IMR-90 (cell line): ENCODE measurements at regions not wholly inside any gene's neighbourhood (a gene's known extent, or its start where the extent isn't known, plus 50 kb on each side); places are given as distances from the start of the nearest gene placed in this dataset.

ENCODE experiments used
- ATAC-seq: fragments of 200-7000 bp; cut with Tn5 transposase; 2 replicates; pipeline ENCODE4 v1.9.1; 2020; ENCODE audit warnings: low read depth, mild to moderate bottlenecking, moderate library complexity
- BruUV-seq: library from RNA; stranded (reverse); fragments of 400-500 nt; replicated peaks from 2 replicates; lab custom pipeline; 2021; lab: Mats Ljungman, UMichigan
- CTCF ChIA-PET: fragments of 300-600 bp; formaldehyde crosslinking; extraction: SDS; loops from one replicate; lab custom pipeline; 2021; ENCODE audit warnings: antibody characterized with exemption; lab: Yijun Ruan, JAX
- POLR2A ChIA-PET: fragments of 300-600 bp; sonication (Branson Sonifier 250); formaldehyde crosslinking; loops from one replicate; lab custom pipeline; 2022; ENCODE audit warnings: antibody characterized with exemption; ENCODE audit not compliant: unreplicated experiment; lab: Charles Lee
- DNase-seq: peaks from one replicate; pipeline ENCODE4 v3.0.0; 2013
- H2AFZ ChIP-seq: replicated peaks from 2 replicates; pipeline ENCODE3; 2013; ENCODE audit warnings: low read length, mild to moderate bottlenecking; ENCODE audit not compliant: poor library complexity
- H2AK5ac ChIP-seq: 2 replicates; pipeline ENCODE4 v1.6.1; 2013; ENCODE audit warnings: low read depth, low read length, inconsistent platforms
- H2AK9ac ChIP-seq: replicated peaks from 2 replicates; pipeline ENCODE3; 2013; ENCODE audit warnings: mild to moderate bottlenecking, low read depth, low read length, moderate library complexity; ENCODE audit not compliant: poor library complexity
- H2BK120ac ChIP-seq: 2 replicates; pipeline ENCODE4 v1.6.1; 2013; ENCODE audit warnings: low read depth, low read length, inconsistent platforms
- H2BK15ac ChIP-seq: 3 replicates; pipeline ENCODE4 v1.6.1; 2013; ENCODE audit warnings: low read depth, low read length, inconsistent platforms
- H2BK20ac ChIP-seq: 2 replicates; pipeline ENCODE4 v1.6.1; 2013; ENCODE audit warnings: low read depth, mild to moderate bottlenecking, inconsistent platforms, low read length, moderate library complexity
- H2BK5ac ChIP-seq: 2 replicates; pipeline ENCODE4 v1.6.1; 2013; ENCODE audit warnings: mild to moderate bottlenecking, low read depth, low read length, inconsistent platforms; ENCODE audit not compliant: poor library complexity, severe bottlenecking
- H3K14ac ChIP-seq: replicated peaks from 2 replicates; pipeline ENCODE4 v1.6.1; 2013; ENCODE audit warnings: low read depth, low read length, inconsistent platforms
- H3K18ac ChIP-seq: 2 replicates; pipeline ENCODE4 v1.6.1; 2013; ENCODE audit warnings: low read depth, low read length, control low read depth
- H3K23ac ChIP-seq: 2 replicates; pipeline ENCODE4 v1.6.1; 2013; ENCODE audit warnings: low read depth, low read length, inconsistent platforms
- H3K27ac ChIP-seq: 2 replicates; pipeline ENCODE4 v1.5.1; 2013; ENCODE audit warnings: mild to moderate bottlenecking, control low read depth, low read length; ENCODE audit not compliant: insufficient read depth
- H3K27me3 ChIP-seq: 2 replicates; pipeline ENCODE4 v1.6.1; 2013; ENCODE audit warnings: low read length; ENCODE audit not compliant: control insufficient read depth, insufficient read depth
- H3K36me3 ChIP-seq: 2 replicates; pipeline ENCODE4 v1.6.1; 2013; ENCODE audit warnings: low read length, mixed read lengths; ENCODE audit not compliant: control insufficient read depth, insufficient read depth
- H3K4ac ChIP-seq: 2 replicates; pipeline ENCODE4 v1.6.1; 2013; ENCODE audit warnings: low read depth, low read length, inconsistent platforms
- H3K4me1 ChIP-seq: 2 replicates; pipeline ENCODE4 v1.6.1; 2013; ENCODE audit warnings: low read length, mixed read lengths; ENCODE audit not compliant: control insufficient read depth, insufficient read depth
- H3K4me2 ChIP-seq: 2 replicates; pipeline ENCODE4 v1.6.1; 2013; ENCODE audit warnings: low read depth, mild to moderate bottlenecking, control low read depth, low read length, moderate library complexity
- H3K4me3 ChIP-seq: 2 replicates; pipeline ENCODE4 v1.5.1; 2013; ENCODE audit warnings: low read depth, mild to moderate bottlenecking, control low read depth, low read length, moderate library complexity; ENCODE audit not compliant: insufficient read depth
- H3K56ac ChIP-seq: 2 replicates; pipeline ENCODE4 v1.6.1; 2013; ENCODE audit warnings: low read length, inconsistent platforms; ENCODE audit not compliant: insufficient read depth; ENCODE audit errors: extremely low read depth
- H3K79me1 ChIP-seq, 2 experiments: 2 replicates each; pipeline ENCODE4 v1.6.1; 2013; ENCODE audit warnings: low read length in 2 of 2, inconsistent platforms in 1 of 2, low read depth in 1 of 2
- H3K9ac ChIP-seq: 2 replicates; pipeline ENCODE4 v1.6.1; 2013; ENCODE audit warnings: low read depth, low read length, control low read depth
- H3K9me1 ChIP-seq: 2 replicates; pipeline ENCODE4 v1.6.1; 2013; ENCODE audit warnings: low read length, inconsistent platforms; ENCODE audit not compliant: insufficient read depth
- H3K9me3 ChIP-seq: 2 replicates; pipeline ENCODE4 v1.6.1; 2013; ENCODE audit warnings: low read length; ENCODE audit not compliant: control insufficient read depth, insufficient read depth
- H4K20me1 ChIP-seq: 2 replicates; pipeline ENCODE4 v1.6.1; 2013; ENCODE audit warnings: low read length, inconsistent platforms; ENCODE audit not compliant: insufficient read depth
- H4K5ac ChIP-seq: 2 replicates; pipeline ENCODE4 v1.6.1; 2013; ENCODE audit warnings: mild to moderate bottlenecking, low read depth, low read length, control low read depth
- H4K8ac ChIP-seq, 2 experiments: 2 replicates each; pipeline ENCODE4 v1.6.1; 2013; ENCODE audit warnings: low read depth in 2 of 2, low read length in 2 of 2, control low read depth in 1 of 2, inconsistent platforms in 1 of 2
- H4K91ac ChIP-seq: 2 replicates; pipeline ENCODE4 v1.6.1; 2013; ENCODE audit warnings: low read depth, low read length, inconsistent platforms; ENCODE audit not compliant: insufficient read depth
- BHLHE40 ChIP-seq: fragments of 150-350 bp; IDR thresholded peaks from 2 replicates; pipeline ENCODE4 v1.6.1; 2016; ENCODE audit warnings: mild to moderate bottlenecking, low read depth, low read length
- CEBPB ChIP-seq: IDR thresholded peaks from 2 replicates; pipeline ENCODE4 v1.6.1; 2012; ENCODE audit warnings: low read depth, low read length, improper control_type of control experiment
- CHD1 ChIP-seq: IDR thresholded peaks from 2 replicates; pipeline ENCODE4 v1.6.1; 2012; ENCODE audit warnings: low read depth, low read length, improper control_type of control experiment
- POLR2A ChIP-seq: IDR thresholded peaks from 2 replicates; pipeline ENCODE4 v1.6.1; 2012; ENCODE audit warnings: mild to moderate bottlenecking, low read depth, low read length
- RCOR1 ChIP-seq: IDR thresholded peaks from 2 replicates; pipeline ENCODE4 v1.6.1; 2012; ENCODE audit warnings: mild to moderate bottlenecking, low read length, improper control_type of control experiment; ENCODE audit not compliant: insufficient replicate concordance
- RFX5 ChIP-seq: IDR thresholded peaks from 2 replicates; pipeline ENCODE4 v1.8.0; 2012; ENCODE audit warnings: low read depth, mild to moderate bottlenecking, low read length, moderate library complexity
- WGBS, 2 experiments: methylation state at CpG; one replicate each; pipeline versions ENCODE4 v1.1.5 to v1.1.7; 2013; ENCODE audit warnings: missing lambda C conversion rate in 2 of 2; ENCODE audit not compliant: insufficient read length in 1 of 2; ENCODE audit errors: extremely low coverage in 2 of 2; 5-methylcytosine and 5-hydroxymethylcytosine counted together
- dilution Hi-C: fragments of 300-500 bp; cut with HindIII; formaldehyde crosslinking; loops from one replicate; pipeline ENCODE4 v1.14.3; 2018; ENCODE audit warnings: low sequenced_read_pairs; ENCODE audit not compliant: unreplicated experiment
- in situ Hi-C: fragments of 300-500 bp; cut with MboI; formaldehyde crosslinking; loops from 3 replicates; pipeline ENCODE4 v1.14.3; 2019; ENCODE audit warnings: low sequenced_read_pairs, inconsistent platforms, mixed read lengths
- intact Hi-C: fragments of 100-400 bp; cut with micrococcal nuclease; formaldehyde crosslinking; loops from 2 replicates; pipeline ENCODE4 v1.10.0; 2022
- TF ChIP-seq, protein P1 (sequence below): conservative IDR thresholded peaks from 2 replicates; pipeline ENCODE4 v1.5.1; 2012; ENCODE audit warnings: mild to moderate bottlenecking, low read depth, low read length, improper control_type of control experiment
- TF ChIP-seq, protein P2 (sequence below): fragments of 150-350 bp; IDR thresholded peaks from 2 replicates; pipeline ENCODE4 v1.6.1; 2017; ENCODE audit warnings: mild to moderate bottlenecking, antibody characterized with exemption, low read length, low read depth

DNA sequence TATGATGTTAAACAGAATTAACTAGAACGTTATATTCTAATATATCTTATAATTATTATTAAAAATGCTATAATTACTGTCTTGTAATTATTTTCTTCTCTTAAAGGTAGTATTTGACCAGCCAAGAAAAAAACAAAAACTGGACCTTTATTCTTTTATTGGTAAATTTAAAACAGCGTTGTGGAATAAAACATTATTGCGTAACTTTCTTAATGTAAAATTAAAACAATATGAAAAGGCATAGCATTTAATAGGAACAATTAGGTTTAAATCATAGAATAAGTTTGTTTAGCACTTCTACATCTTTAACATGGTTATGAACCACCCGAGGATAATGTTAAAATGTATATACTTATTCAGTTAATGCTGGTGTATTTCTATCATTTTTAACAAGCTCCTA is 574.5 kb upstream of the CDH18 start:
- no peak for ATAC-seq

More for the DNA sequence above, 574.5 kb upstream of the CDH18 start:
- dilution Hi-C loops (no loop called here), intact Hi-C loops (no loop called here), in situ Hi-C loops (no loop called here)
- Histone ChIP-seq H3K4ac (no peak overlapping the region), H2AK9ac (no peak overlapping the region), H2AFZ (no peak overlapping the region), H3K23ac (no peak overlapping the region), H4K91ac (no peak overlapping the region), H3K9ac (no peak overlapping the region), H3K79me1 (no peaks in the 10 kb centered on the region), H3K14ac (no peak overlapping the region), H3K56ac (no peak overlapping the region), H3K4me1 (no peaks in the 10 kb centered on the region), H2BK5ac (no peak overlapping the region), H3K27me3 (no peaks in the 10 kb centered on the region), H3K18ac (no peak overlapping the region), H3K4me2 (no peak overlapping the region), H3K9me1 (no peaks in the 10 kb centered on the region), H3K36me3 (no peaks in the 10 kb centered on the region), H4K8ac (no peak overlapping the region), H4K5ac (no peak overlapping the region), H3K9me3 (no peaks in the 10 kb centered on the region; the same call in 1 of the 2 replicates), H2BK15ac (no peak overlapping the region), H2AK5ac (no peak overlapping the region), H2BK20ac (no peak overlapping the region), H3K27ac (no peak overlapping the region), H4K20me1 (no peaks in the 10 kb centered on the region), H2BK120ac (no peak overlapping the region), H3K4me3 (no peak overlapping the region)
- DNase-seq, result no peak
- ChIA-PET POLR2A (no interaction called here), CTCF (interaction anchor here (0.7 kb wide), 1 partner anchor 1515 kb away, joined by 3 read pairs; no protein-coding TSS in a partner anchor)
- BruUV-seq, result no TSS peak
- TF ChIP-seq RFX5 (no peak), CEBPB (peak; percentile 82), BHLHE40 (no peak), RCOR1 (no peak), POLR2A (no peak), CHD1 (no peak)
- TF ChIP-seq, protein P1, sequence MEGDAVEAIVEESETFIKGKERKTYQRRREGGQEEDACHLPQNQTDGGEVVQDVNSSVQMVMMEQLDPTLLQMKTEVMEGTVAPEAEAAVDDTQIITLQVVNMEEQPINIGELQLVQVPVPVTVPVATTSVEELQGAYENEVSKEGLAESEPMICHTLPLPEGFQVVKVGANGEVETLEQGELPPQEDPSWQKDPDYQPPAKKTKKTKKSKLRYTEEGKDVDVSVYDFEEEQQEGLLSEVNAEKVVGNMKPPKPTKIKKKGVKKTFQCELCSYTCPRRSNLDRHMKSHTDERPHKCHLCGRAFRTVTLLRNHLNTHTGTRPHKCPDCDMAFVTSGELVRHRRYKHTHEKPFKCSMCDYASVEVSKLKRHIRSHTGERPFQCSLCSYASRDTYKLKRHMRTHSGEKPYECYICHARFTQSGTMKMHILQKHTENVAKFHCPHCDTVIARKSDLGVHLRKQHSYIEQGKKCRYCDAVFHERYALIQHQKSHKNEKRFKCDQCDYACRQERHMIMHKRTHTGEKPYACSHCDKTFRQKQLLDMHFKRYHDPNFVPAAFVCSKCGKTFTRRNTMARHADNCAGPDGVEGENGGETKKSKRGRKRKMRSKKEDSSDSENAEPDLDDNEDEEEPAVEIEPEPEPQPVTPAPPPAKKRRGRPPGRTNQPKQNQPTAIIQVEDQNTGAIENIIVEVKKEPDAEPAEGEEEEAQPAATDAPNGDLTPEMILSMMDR, result no peak
- TF ChIP-seq, protein P2, sequence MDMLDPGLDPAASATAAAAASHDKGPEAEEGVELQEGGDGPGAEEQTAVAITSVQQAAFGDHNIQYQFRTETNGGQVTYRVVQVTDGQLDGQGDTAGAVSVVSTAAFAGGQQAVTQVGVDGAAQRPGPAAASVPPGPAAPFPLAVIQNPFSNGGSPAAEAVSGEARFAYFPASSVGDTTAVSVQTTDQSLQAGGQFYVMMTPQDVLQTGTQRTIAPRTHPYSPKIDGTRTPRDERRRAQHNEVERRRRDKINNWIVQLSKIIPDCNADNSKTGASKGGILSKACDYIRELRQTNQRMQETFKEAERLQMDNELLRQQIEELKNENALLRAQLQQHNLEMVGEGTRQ, result no peak
- no CpG with 5 or more reads among the region's 4 CpGs for WGBS, 2 experiments
